Loucy (cell line): ENCODE measurements at regions not wholly inside any gene's neighbourhood (a gene's known extent, or its start where the extent isn't known, plus 50 kb on each side); places are given as distances from the start of the nearest gene placed in this dataset.

Source experiments
- H2AFZ ChIP-seq: fragments of 200-600 bp; sonication (generic); 2 replicates; pipeline ENCODE4 v1.6.0; 2016; ENCODE audit warnings: antibody characterized with exemption, mild to moderate bottlenecking, low read length, moderate library complexity
- H3F3A ChIP-seq: fragments of 200-600 bp; 2 replicates; pipeline ENCODE4 v1.6.0; 2016; ENCODE audit warnings: antibody characterized with exemption, low read depth, mild to moderate bottlenecking
- H3K27me3 ChIP-seq: fragments of 200-600 bp; sonication (generic); 2 replicates; pipeline ENCODE4 v1.6.1; 2014; ENCODE audit warnings: low read length, mild to moderate bottlenecking; ENCODE audit not compliant: insufficient read depth, poor library complexity, severe bottlenecking
- H3K36me3 ChIP-seq: fragments of 200-600 bp; sonication (generic); 2 replicates; pipeline ENCODE4 v1.6.1; 2016; ENCODE audit warnings: low read length; ENCODE audit not compliant: insufficient read depth
- H3K4me1 ChIP-seq: fragments of 200-600 bp; sonication (generic); 2 replicates; pipeline ENCODE4 v1.5.1; 2014; ENCODE audit warnings: low read length, mild to moderate bottlenecking; ENCODE audit not compliant: insufficient read depth, poor library complexity, severe bottlenecking
- H3K4me2 ChIP-seq: fragments of 200-600 bp; sonication (generic); 2 replicates; pipeline ENCODE4 v1.6.0; 2014; ENCODE audit warnings: antibody characterized with exemption, low read length, low read depth, mild to moderate bottlenecking; ENCODE audit not compliant: poor library complexity, severe bottlenecking
- H3K4me3 ChIP-seq: fragments of 200-600 bp; sonication (generic); 2 replicates; pipeline ENCODE4 v1.5.1; 2014; ENCODE audit warnings: low read length, mild to moderate bottlenecking, mixed read lengths; ENCODE audit not compliant: poor library complexity, severe bottlenecking
- H3K79me2 ChIP-seq: fragments of 200-600 bp; sonication (generic); 2 replicates; pipeline ENCODE4 v1.6.1; 2014; ENCODE audit warnings: low read length; ENCODE audit not compliant: insufficient read depth
- H3K9ac ChIP-seq: fragments of 200-600 bp; sonication (generic); 2 replicates; pipeline ENCODE4 v1.6.0; 2014; ENCODE audit warnings: mild to moderate bottlenecking, low read depth, low read length, moderate library complexity; ENCODE audit not compliant: poor library complexity, severe bottlenecking
- H3K9me2 ChIP-seq: fragments of 200-600 bp; sonication (generic); replicated peaks from 2 replicates; pipeline ENCODE4 v1.6.1; 2016; ENCODE audit warnings: low read depth, low read length, mixed read lengths
- H3K9me3 ChIP-seq: fragments of 200-600 bp; sonication (generic); 2 replicates; pipeline ENCODE4 v1.6.1; 2014; ENCODE audit warnings: mild to moderate bottlenecking, antibody characterized with exemption, low read length, low read depth; ENCODE audit not compliant: insufficient read depth
- H4K20me1 ChIP-seq: fragments of 200-600 bp; sonication (generic); 2 replicates; pipeline ENCODE4 v1.6.0; 2014; ENCODE audit warnings: antibody characterized with exemption, low read length, mild to moderate bottlenecking; ENCODE audit not compliant: insufficient read depth, poor library complexity, severe bottlenecking
- CTCF ChIP-seq: fragments of 200-600 bp; sonication (generic); conservative IDR thresholded peaks from 2 replicates; pipeline ENCODE4 v1.5.1; 2014; ENCODE audit warnings: mild to moderate bottlenecking, antibody characterized with exemption, low read length
- EZH2phosphoT487 ChIP-seq: fragments of 200-600 bp; IDR thresholded peaks from 2 replicates; pipeline ENCODE4 v1.6.1; 2018; ENCODE audit warnings: antibody characterized with exemption, mild to moderate bottlenecking, moderate library complexity, borderline replicate concordance

GRCh38 chr4:178671766-178672165, 1229.5 kb upstream of the AGA start:
- TF ChIP-seq EZH2phosphoT487 (no peak), CTCF (no peak)
- H3K9me3 ChIP-seq: no peaks in the 10 kb centered on the region
- H3K4me3 ChIP-seq: no peak overlapping the region
- no peaks in the 10 kb centered on the region for H4K20me1 ChIP-seq
- H3K9me2 ChIP-seq: no peaks in the 10 kb centered on the region
- H3K79me2 ChIP-seq: no peaks in the 10 kb centered on the region
- H3K36me3 ChIP-seq: no peaks in the 10 kb centered on the region
- H3K4me1 ChIP-seq: no peaks in the 10 kb centered on the region
- H2AFZ ChIP-seq: no peak overlapping the region
- no peak overlapping the region for H3K9ac ChIP-seq
- H3K27me3 ChIP-seq: no peaks in the 10 kb centered on the region
- no peaks in the 10 kb centered on the region for H3F3A ChIP-seq
- H3K4me2 ChIP-seq: no peak overlapping the region

GRCh38 chr4:178672512-178672911, 1230.3 kb upstream of the AGA start:
- no peaks in the 10 kb centered on the region for H3K9me3 ChIP-seq
- H3F3A ChIP-seq: no peaks in the 10 kb centered on the region
- H3K9me2 ChIP-seq: no peaks in the 10 kb centered on the region
- H3K9ac ChIP-seq: no peak overlapping the region
- no peaks in the 10 kb centered on the region for H3K79me2 ChIP-seq
- no peak overlapping the region for H3K4me2 ChIP-seq
- no peak overlapping the region for H2AFZ ChIP-seq
- H4K20me1 ChIP-seq: no peaks in the 10 kb centered on the region
- H3K4me3 ChIP-seq: no peak overlapping the region
- H3K4me1 ChIP-seq: no peaks in the 10 kb centered on the region
- TF ChIP-seq EZH2phosphoT487: no peak
- no peak for TF ChIP-seq CTCF
- H3K27me3 ChIP-seq: no peaks in the 10 kb centered on the region
- no peaks in the 10 kb centered on the region for H3K36me3 ChIP-seq

GRCh38 chr4:178681871-178682270, 1239.6 kb upstream of the AGA start:
- TF ChIP-seq EZH2phosphoT487: no peak
- TF ChIP-seq CTCF: no peak
- no peaks in the 10 kb centered on the region for H4K20me1 ChIP-seq
- no peaks in the 10 kb centered on the region for H3F3A ChIP-seq

More at GRCh38 chr4:178681871-178682270, 1239.6 kb upstream of the AGA start:
- Histone ChIP-seq H3K9me2 (no peaks in the 10 kb centered on the region), H2AFZ (no peak overlapping the region), H3K4me1 (no peaks in the 10 kb centered on the region), H3K4me3 (no peak overlapping the region), H3K9me3 (no peaks in the 10 kb centered on the region), H3K4me2 (no peak overlapping the region), H3K36me3 (no peaks in the 10 kb centered on the region), H3K79me2 (no peaks in the 10 kb centered on the region), H3K9ac (no peak overlapping the region), H3K27me3 (no peaks in the 10 kb centered on the region)
